Activated T-helper 2 cell treated with anti-CD3 and anti-CD28 coated beads, Interferon-gamma antibody, Interleukin-2, Interleukin-4, amounts not matched to agents 10 μg/mL and 5 μg/mL and 100 μg/mL, durations not matched to agents 14 hours and 24 hours and 36 hours (primary cell): ENCODE measurements at regions not wholly inside any gene's neighbourhood (a gene's known extent, or its start where the extent isn't known, plus 50 kb on each side); places are given as distances from the start of the nearest gene placed in this dataset.

Experiments
- DNase-seq: peaks from one replicate; pipeline ENCODE4 v3.0.0; 2021; ENCODE audit warnings: low spot score
- H3K27ac Mint-ChIP-seq: one replicate; pipeline ENCODE4 v1.8.0; 2021; ENCODE audit warnings: mixed read lengths
- H3K27me3 Mint-ChIP-seq: one replicate; pipeline ENCODE4 v1.8.0; 2021; ENCODE audit warnings: low read depth, mixed read lengths
- H3K36me3 Mint-ChIP-seq: one replicate; pipeline ENCODE4 v1.8.0; 2021; ENCODE audit warnings: low read depth, mixed read lengths
- H3K4me1 Mint-ChIP-seq: one replicate; pipeline ENCODE4 v1.8.0; 2021; ENCODE audit warnings: low read depth, mixed read lengths
- H3K4me3 Mint-ChIP-seq: one replicate; pipeline ENCODE4 v1.8.0; 2021; ENCODE audit warnings: low read depth, mild to moderate bottlenecking, moderate library complexity, mixed read lengths
- H3K9me3 Mint-ChIP-seq: one replicate; pipeline ENCODE4 v1.8.0; 2021; ENCODE audit warnings: mixed read lengths
- intact Hi-C: fragments of 100-400 bp; cut with micrococcal nuclease; formaldehyde crosslinking; loops from one replicate; pipeline ENCODE4 v1.15.1; 2023

DNA sequence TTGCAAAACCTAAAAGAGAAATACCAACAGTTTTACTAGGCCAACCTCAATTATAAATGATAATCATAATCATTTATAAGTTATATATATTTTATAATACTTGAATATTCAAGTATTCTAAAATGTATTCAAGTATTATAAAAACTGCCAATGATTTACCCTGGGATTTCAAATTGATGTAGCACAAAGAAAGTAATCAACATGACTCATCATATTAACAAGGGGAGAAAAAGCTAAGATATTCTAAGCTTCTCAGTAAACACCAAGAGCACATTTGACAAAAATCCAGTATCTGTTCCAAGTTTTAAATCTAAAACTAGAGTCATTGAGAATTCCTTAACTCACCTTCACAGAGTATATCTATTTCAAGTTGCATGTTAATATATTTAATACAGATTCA, 56.1 kb downstream of the CAPZA3 start:
- Mint-ChIP-seq H3K27me3 (no peaks in the 10 kb centered on the region), H3K27ac (no peak overlapping the region), H3K4me3 (no peak overlapping the region), H3K9me3 (no peaks in the 10 kb centered on the region), H3K4me1 (no peaks in the 10 kb centered on the region), H3K36me3 (no peaks in the 10 kb centered on the region)
- DNase-seq: no peak
- intact Hi-C loops: no loop called here

DNA sequence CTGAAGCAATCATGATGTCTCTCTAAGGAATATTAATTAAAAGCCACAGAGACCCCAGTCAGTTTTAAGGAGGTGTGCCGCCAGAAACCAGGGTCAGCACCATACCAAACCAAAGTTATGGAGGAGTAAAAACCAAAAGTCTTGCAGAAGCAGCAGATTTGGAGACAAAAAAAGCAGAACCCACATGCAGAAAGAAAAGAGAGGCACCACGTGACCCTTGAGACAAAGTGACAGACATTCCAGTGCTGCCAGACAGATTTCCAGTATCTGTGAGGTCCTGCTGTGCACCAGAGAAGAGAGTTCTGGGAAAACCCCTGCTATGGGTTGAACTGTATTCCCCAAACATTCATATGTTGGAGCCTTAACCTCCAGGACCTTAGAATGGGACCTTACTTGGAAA, 59.7 kb downstream of the CAPZA3 start:
- Mint-ChIP-seq H3K4me1 (no peaks in the 10 kb centered on the region), H3K9me3 (no peaks in the 10 kb centered on the region)
- intact Hi-C loops: no loop called here

DNA sequence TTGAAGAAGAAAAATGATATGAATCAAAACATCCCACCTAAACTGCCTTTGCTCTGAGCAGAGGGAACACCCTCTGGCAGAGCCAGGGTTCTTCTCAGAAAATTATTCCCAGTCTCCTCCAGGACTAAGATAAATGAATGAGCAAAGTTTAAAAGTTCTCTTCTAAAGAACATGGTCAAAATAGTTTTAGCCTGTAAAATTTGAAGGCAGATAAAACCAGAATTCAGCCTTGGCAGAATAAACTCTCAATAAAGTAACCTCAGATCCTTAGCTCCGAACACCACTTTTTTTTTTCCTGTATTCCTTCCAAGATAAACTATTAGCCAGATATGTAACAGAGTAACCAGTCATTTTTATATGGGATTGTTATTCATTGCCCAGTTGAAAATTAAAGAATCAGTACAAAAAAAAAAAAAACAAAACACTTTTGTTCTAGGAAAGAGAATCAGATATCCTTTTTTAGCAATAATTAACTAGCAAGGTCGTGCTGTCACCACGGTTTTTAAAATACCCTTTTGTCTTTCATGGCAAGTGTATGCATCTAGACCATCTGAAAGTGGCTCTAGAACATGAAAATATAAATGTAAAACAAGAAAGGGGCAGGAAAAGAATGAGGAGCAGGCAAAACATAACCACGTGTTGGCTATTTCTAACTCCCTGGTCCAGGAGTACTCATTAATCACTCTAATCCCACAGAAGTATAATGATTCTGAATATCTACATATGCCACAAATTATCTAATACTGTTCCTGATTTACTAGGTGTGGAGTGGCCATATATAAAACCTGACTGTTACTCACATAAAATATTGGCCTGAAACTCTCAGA, 60.8 kb downstream of the CAPZA3 start:
- Mint-ChIP-seq H3K4me1 (no peaks in the 10 kb centered on the region), H3K4me3 (no peak overlapping the region), H3K36me3 (no peaks in the 10 kb centered on the region), H3K27me3 (no peaks in the 10 kb centered on the region), H3K9me3 (no peaks in the 10 kb centered on the region), H3K27ac (no peak overlapping the region)
- intact Hi-C loops: no loop called here
- DNase-seq: no peak

More for the DNA sequence above, 59.7 kb downstream of the CAPZA3 start:
- no peak for DNase-seq
- H3K4me3 Mint-ChIP-seq: no peak overlapping the region
- no peaks in the 10 kb centered on the region for H3K27me3 Mint-ChIP-seq
- no peak overlapping the region for H3K27ac Mint-ChIP-seq
- H3K36me3 Mint-ChIP-seq: no peaks in the 10 kb centered on the region

DNA sequence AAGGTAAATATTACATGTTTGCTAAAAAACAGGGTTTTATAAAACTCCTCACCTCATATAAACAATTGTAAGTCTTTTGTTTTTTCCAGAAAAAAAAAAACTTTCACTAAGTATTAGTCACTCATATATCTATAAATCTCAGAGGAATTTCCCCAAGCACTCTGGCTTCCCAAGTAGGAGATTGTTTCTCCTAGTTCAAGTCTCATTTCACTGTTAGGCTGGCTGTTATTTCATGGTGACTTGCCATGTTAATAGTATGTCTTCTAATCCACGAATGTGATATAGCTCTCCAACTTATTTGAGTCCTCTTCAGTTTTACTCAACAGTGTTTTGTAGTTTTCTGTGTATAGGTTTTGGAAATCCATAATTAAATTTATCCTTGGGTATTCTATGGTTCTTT, 61.6 kb downstream of the CAPZA3 start:
- no peaks in the 10 kb centered on the region for H3K27me3 Mint-ChIP-seq
- H3K36me3 Mint-ChIP-seq: no peaks in the 10 kb centered on the region
- H3K4me1 Mint-ChIP-seq: no peaks in the 10 kb centered on the region
- H3K27ac Mint-ChIP-seq: no peak overlapping the region
- no peak overlapping the region for H3K4me3 Mint-ChIP-seq
- DNase-seq: no peak
- intact Hi-C loops: no loop called here
- no peaks in the 10 kb centered on the region for H3K9me3 Mint-ChIP-seq

DNA sequence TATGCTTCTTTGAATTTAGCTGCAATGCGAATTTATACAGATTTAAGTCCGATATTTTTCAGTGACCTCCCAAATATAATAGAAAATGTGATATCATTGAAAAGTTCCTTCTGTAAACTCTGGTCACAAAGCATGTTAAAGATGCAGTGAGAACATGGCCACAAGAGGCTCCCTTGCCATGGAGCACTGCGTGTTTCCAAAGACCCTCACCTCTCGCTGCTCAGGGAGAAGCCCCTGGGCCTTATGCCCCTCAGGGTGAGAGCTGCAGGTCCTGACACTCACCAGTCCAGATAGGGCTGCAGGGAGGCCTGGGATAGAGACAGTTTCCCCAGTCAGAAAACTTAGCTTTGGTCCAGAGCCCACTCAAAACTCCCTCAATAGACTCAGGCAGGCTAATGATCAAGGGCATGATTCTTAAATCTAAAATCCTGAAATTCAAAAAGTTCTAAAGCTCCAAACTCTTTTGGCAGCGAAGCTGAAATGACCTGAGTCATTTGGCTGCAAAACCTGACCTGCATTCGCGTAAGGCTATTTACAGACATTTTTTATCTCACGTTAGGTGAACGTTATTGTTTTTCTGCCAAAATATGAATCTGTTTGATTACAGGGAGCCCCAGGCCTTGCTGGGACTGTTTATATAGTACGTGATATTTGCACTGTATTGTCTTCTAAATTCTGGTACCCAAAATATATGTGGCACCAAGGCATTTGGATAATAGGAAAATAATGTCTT, 67.8 kb downstream of the CAPZA3 start:
- intact Hi-C loops: no loop called here
- Mint-ChIP-seq H3K36me3 (no peaks in the 10 kb centered on the region), H3K4me1 (no peaks in the 10 kb centered on the region), H3K9me3 (no peaks in the 10 kb centered on the region), H3K4me3 (no peak overlapping the region), H3K27ac (no peak overlapping the region), H3K27me3 (no peaks in the 10 kb centered on the region)
- no peak for DNase-seq

DNA sequence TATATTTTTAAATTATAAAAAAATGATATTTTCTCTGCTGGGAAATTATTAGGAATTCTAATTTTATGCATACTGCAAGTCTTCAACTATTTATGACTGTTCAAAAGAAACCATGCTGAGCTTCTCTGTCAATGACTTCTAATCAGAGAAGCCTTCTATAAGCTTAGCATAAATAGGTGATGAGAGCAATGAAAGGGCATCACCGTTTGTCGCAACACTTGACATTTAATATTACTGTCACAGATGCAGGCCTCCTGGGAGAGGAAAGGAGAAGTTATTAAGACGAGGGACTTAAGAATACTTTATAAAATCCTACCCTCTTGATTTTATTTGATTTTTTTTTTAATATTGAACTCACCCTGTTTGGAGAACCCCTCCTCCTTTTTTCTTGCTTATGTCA, 69.8 kb downstream of the CAPZA3 start:
- no peak for DNase-seq
- H3K27ac Mint-ChIP-seq: no peak overlapping the region
- intact Hi-C loops: no loop called here
- no peak overlapping the region for H3K4me3 Mint-ChIP-seq
- no peaks in the 10 kb centered on the region for H3K36me3 Mint-ChIP-seq
- no peaks in the 10 kb centered on the region for H3K4me1 Mint-ChIP-seq
- H3K27me3 Mint-ChIP-seq: no peaks in the 10 kb centered on the region
- H3K9me3 Mint-ChIP-seq: peaks cover 5% of the 10 kb centered on the region

DNA sequence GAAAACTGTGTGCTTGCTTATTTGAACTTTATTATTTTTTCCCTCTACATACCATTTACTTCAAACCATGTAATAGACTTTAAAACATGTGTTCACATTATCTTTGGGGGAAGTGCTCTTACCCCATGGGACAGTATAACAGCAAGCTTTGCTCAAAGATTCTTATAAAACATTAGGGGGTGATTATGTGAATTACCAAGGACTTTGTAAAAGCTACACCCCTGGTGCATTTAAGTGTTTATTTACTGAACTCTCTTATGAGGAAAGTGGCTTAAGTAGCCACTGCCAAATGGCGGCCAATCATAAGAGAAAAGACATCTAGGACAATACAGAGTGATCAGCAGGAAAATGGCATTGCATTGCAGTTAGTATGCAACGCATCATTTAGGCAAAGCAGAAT, 70.3 kb downstream of the CAPZA3 start:
- Mint-ChIP-seq H3K4me1 (no peaks in the 10 kb centered on the region), H3K4me3 (no peak overlapping the region)
- intact Hi-C loops: no loop called here

DNA sequence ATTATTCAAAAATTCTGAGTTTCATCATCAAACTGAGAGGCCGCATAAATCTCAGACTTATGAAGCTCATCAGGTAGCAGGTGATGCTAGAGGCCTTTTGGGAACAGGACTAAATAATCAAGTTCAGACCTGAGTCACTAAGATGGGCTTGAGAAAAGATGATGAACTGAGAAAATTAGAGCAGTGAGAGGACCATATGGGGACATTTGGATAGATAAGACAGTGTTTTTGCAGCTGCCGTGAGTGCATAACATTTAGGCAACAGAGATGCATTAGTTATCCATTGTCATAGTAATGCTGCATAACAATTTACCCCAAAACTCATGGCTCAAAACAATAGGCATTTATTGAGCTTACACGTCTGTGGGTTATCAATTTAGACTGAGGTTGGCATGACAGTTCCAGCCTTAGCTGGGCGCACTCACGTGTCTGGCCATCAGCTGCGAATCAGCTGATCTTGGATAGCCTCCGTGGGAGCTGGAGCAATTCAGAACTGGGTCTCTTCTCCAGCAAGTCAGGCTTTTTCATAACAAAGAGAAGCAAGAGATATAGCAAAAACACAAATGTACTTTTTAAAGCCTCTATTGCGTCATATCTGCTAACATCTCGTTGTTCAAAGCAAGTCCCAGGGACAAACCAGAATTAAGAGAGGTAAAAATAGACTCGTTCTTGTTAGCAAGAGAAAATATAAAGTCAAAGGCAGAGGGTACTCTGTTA, 72.8 kb downstream of the CAPZA3 start:
- DNase-seq: no peak
- Mint-ChIP-seq H3K27me3 (no peaks in the 10 kb centered on the region), H3K27ac (no peak overlapping the region), H3K9me3 (peaks cover 5% of the 10 kb centered on the region), H3K4me3 (no peak overlapping the region), H3K36me3 (no peaks in the 10 kb centered on the region), H3K4me1 (no peaks in the 10 kb centered on the region)
- intact Hi-C loops: no loop called here

More for the DNA sequence above, 70.3 kb downstream of the CAPZA3 start:
- Mint-ChIP-seq H3K36me3 (no peaks in the 10 kb centered on the region), H3K27me3 (no peaks in the 10 kb centered on the region), H3K9me3 (peaks cover 5% of the 10 kb centered on the region), H3K27ac (no peak overlapping the region)
- DNase-seq: no peak

DNA sequence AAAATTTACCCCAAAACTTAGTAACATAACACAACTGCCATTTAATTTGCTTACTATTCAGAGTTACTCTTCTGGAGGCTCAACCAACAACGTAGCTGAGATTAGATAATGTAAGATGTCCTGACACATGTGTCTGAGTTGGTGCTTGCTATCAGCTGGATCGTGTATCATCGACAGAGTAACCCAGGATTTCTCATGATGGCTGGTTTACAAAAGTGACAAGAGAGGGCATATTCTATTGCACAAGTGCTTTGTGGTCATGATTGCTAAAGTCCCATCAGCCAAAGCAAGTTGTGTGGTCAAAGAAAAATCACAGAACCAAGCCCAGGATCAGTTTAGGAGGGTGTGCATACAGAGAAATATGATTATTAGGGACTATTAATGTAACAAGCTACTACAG, 73.4 kb downstream of the CAPZA3 start:
- Mint-ChIP-seq H3K27me3 (no peaks in the 10 kb centered on the region), H3K9me3 (peaks cover 5% of the 10 kb centered on the region), H3K4me1 (no peaks in the 10 kb centered on the region), H3K27ac (no peak overlapping the region), H3K36me3 (no peaks in the 10 kb centered on the region), H3K4me3 (no peak overlapping the region)
- intact Hi-C loops: no loop called here
- DNase-seq: no peak

DNA sequence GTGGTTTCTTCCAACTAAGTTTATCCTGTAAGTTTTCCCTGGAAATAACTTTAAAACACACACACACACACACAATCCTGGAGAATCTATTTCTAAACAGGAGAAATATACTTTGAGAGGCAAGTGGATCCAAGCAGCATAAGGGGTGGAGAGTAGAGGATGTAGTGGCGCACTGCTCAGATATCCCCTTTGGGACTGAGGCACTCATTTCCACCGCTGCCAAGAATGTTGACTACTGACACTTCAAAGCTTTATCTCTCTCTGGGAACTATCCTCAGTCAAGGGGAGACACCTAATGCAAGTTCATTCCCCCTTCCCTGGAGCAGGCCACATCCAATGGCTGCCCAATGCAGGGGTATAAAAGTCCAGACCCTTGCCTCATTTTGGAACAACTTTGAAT, 75.8 kb downstream of the CAPZA3 start:
- H3K4me1 Mint-ChIP-seq: no peaks in the 10 kb centered on the region
- intact Hi-C loops: no loop called here
- peaks cover 5% of the 10 kb centered on the region for H3K9me3 Mint-ChIP-seq
- no peaks in the 10 kb centered on the region for H3K27me3 Mint-ChIP-seq
- no peaks in the 10 kb centered on the region for H3K36me3 Mint-ChIP-seq
- DNase-seq: no peak
- H3K4me3 Mint-ChIP-seq: no peak overlapping the region
- no peak overlapping the region for H3K27ac Mint-ChIP-seq

DNA sequence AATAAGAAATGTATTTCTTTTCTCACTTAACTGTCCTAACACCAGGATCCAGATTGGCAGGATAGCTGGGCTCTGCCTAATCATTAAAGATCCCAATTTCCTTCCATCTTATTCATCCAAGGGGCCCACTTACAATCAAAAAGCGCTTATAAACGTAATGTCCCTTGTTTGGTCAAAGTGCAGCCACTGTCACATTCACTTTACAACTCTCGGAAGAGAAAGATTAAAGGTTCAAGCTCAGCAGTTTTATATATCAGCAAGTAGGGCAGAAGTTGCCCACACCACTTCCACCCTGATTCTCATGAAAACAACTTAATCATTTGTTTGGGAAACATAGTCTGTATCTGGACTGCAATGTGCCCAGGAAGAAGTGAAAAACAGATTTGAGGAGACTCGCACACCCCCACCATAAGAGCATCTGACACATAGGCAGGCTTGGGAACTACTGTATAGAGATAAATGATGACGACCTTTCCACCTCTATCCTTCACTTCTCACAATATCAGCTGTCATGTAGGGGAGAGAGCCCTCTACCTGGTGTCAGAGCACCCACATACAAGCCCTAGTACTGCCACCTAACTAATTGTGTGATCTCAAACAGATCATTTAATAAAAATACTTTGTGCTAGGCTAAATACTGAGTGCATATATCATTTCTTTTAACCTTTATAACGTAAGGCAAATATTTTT, 80.8 kb downstream of the CAPZA3 start:
- no peak overlapping the region for H3K4me3 Mint-ChIP-seq
- H3K27ac Mint-ChIP-seq: no peak overlapping the region
- H3K4me1 Mint-ChIP-seq: no peaks in the 10 kb centered on the region
- DNase-seq: no peak
- no peaks in the 10 kb centered on the region for H3K9me3 Mint-ChIP-seq
- no peaks in the 10 kb centered on the region for H3K27me3 Mint-ChIP-seq
- intact Hi-C loops: no loop called here
- H3K36me3 Mint-ChIP-seq: no peaks in the 10 kb centered on the region

DNA sequence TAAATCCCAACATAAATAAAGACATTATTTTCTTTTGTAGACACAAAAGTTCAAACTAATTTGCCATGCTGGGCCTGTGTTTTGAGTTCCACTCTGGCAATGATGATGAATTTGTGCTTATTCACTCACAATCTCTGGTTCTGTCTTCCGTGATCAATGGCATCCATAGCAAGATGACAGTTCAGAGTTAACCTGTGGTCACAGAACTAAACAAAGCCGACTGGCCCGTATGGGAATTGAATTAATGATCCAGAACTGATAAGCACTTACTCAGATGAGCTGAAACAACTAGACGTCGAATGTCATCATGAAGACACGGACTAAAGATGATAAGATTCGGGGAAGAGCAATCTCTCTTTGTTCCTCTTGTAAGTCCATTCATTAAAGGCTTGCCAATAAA, 81.6 kb downstream of the CAPZA3 start:
- H3K27ac Mint-ChIP-seq: no peak overlapping the region
- H3K27me3 Mint-ChIP-seq: no peaks in the 10 kb centered on the region
- intact Hi-C loops: no loop called here
- H3K4me1 Mint-ChIP-seq: no peaks in the 10 kb centered on the region
- H3K9me3 Mint-ChIP-seq: no peaks in the 10 kb centered on the region
- no peak overlapping the region for H3K4me3 Mint-ChIP-seq
- no peak for DNase-seq
- H3K36me3 Mint-ChIP-seq: no peaks in the 10 kb centered on the region
